Cardiac fibroblast (primary cell): ENCODE measurements at regions not wholly inside any gene's neighbourhood (a gene's known extent, or its start where the extent isn't known, plus 50 kb on each side); places are given as distances from the start of the nearest gene placed in this dataset.

ENCODE experiments used
- DNase-seq, 2 donors: peaks; one replicate each; pipeline versions ENCODE4 v3.0.0 to v3.0.0-alpha.2; 2010; ENCODE audit warnings: low read depth in 2 of 2
- H3K4me3 ChIP-seq, 2 donors: replicated peaks in 1 of 2; 1 replicate in 1 of 2; 2 replicates in 1 of 2; pipeline ENCODE4 v1.5.1; 2011; ENCODE audit warnings: low read depth in 2 of 2, low read length in 2 of 2, mild to moderate bottlenecking in 2 of 2, moderate library complexity in 1 of 2
- TF ChIP-seq, protein P1 (sequence below): IDR thresholded peaks from one replicate; pipeline ENCODE4 v1.5.1; 2011; ENCODE audit warnings: low read depth, mild to moderate bottlenecking, low read length, inconsistent platforms

GRCh38 chr2:187871506-187871905 is 317.3 kb upstream of the TFPI start:
- no peak for DNase-seq
- H3K4me3 ChIP-seq = no peak overlapping the region
- TF ChIP-seq, protein P1, sequence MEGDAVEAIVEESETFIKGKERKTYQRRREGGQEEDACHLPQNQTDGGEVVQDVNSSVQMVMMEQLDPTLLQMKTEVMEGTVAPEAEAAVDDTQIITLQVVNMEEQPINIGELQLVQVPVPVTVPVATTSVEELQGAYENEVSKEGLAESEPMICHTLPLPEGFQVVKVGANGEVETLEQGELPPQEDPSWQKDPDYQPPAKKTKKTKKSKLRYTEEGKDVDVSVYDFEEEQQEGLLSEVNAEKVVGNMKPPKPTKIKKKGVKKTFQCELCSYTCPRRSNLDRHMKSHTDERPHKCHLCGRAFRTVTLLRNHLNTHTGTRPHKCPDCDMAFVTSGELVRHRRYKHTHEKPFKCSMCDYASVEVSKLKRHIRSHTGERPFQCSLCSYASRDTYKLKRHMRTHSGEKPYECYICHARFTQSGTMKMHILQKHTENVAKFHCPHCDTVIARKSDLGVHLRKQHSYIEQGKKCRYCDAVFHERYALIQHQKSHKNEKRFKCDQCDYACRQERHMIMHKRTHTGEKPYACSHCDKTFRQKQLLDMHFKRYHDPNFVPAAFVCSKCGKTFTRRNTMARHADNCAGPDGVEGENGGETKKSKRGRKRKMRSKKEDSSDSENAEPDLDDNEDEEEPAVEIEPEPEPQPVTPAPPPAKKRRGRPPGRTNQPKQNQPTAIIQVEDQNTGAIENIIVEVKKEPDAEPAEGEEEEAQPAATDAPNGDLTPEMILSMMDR = no peak

DNA sequence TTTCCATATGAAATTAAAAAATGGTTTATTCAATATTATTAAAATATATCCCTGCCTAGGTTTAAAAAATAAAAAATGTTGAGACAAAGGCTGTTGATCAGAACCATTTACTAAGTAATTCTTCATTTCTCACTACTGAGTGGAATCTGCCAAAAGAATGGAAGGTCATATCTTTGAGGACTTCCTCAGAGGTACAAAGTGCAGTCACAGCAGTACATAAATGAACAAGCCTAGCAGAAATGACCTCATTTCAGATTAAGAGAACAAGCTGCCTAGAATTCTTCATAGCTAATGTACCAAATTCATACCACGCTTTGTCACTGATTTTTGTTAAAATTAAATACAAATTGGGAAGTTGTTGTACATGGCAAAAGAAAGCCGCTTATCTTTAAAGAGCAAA is 318.9 kb upstream of the TFPI start:
- DNase-seq = no peak
- H3K4me3 ChIP-seq = no peak overlapping the region
- TF ChIP-seq, protein P1 = no peak

DNA sequence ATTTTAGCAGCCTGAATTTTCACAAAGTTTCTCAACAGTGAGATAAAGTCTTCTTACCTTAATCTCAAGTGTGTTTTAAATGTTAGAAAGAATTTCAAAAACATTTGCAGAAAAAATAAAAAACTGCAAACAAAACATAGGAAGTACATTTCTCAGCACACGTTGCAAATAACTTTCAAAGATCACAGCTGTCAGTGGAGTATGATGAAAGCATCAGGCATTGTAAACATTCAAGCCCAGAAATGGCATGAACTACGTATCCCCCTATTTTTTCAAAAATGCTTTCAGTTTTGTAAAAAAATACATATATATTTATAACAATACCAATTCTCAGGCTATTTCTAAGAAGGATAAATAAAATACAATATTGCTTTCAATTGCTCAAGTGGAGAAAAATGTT is 320.6 kb upstream of the TFPI start:
- TF ChIP-seq, protein P1 = no peak
- DNase-seq = no peak
- H3K4me3 ChIP-seq = no peak overlapping the region

DNA sequence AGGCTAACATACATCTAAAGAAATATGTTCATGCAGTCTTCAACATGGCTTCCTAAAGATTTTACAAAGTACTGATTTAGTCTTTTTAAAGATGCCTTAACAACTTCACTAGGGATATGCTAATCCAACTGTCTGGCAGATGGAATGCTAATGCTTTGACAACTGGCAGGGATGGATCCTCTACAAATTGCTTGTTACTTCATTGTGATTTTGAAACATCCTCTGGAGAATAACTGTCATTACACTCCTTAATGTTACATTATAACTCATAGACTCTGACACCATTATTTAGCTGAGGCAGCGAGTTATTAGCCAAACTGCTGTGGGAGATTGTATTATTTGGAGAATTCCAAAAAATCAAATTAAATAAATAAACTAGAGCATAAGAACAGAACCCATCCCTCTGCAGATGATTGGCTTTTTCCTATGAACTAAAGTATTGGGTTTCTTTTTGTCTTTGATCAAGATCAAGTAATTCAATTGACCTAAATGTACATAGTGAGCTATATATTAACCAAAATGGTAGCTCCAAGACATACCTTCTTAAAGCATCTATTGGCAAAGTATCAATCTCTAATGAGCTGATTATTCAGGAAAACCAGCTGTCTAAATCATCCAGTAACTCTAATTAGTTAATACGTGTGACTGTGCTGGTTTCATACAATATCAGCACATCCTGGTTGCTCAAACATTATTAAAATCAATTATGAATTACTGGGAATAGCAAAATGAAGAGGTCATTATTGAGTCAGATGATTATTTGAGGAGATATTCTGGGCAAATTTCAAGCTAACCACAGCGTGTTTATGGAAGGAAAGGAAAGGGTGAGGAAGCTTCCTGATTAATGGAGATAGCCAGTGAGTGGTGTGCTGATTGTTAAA is 321.3 kb upstream of the TFPI start:
- DNase-seq = no peak
- TF ChIP-seq, protein P1 = no peak
- no peak overlapping the region for H3K4me3 ChIP-seq

GRCh38 chr2:187876554-187876953 is 322.3 kb upstream of the TFPI start:
- TF ChIP-seq, protein P1 = no peak
- H3K4me3 ChIP-seq = no peak overlapping the region
- DNase-seq = no peak

DNA sequence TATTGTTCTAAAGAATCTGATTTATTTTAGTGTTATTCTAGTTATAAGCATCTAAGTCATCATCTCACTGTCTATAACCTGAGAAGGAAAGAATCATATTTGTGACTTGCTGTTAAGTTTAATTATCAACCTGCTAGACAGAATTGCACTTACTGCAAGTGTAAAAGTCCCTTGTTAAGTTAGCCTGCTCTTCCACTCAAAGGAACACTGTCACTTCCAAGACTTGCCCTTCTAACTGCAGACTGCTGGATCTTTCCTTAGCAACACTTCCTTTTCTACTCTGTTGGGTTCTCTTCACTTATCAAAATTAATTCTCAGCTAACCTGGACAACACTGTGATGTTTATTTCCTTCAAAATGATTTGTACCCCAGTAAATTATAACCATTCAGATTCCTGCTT is 323.2 kb upstream of the TFPI start:
- TF ChIP-seq, protein P1 = no peak
- H3K4me3 ChIP-seq = no peak overlapping the region
- DNase-seq = no peak
